Ovary (tissue), 3 donors: ENCODE measurements at regions not wholly inside any gene's neighbourhood (a gene's known extent, or its start where the extent isn't known, plus 50 kb on each side); places are given as distances from the start of the nearest gene placed in this dataset.

Experiments used
- POLR2A ChIP-seq: fragments of 450-650 bp; IDR thresholded peaks from one replicate; pipeline ENCODE4 v1.6.1; 2017; ENCODE audit warnings: antibody characterized with exemption, mild to moderate bottlenecking, moderate library complexity
- TF ChIP-seq, protein P1 (sequence below), 3 donors: fragments of 450-650 bp in 2 of 3; fragments of 200-600 bp in 1 of 3; IDR thresholded peaks; one replicate each; pipeline versions ENCODE4 v1.5.1 to v1.8.0; 2016 to 2022; ENCODE audit warnings: antibody characterized with exemption in 3 of 3, mild to moderate bottlenecking in 1 of 3
- donor health status: DM: no; HTN: no; CAD: no.

DNA sequence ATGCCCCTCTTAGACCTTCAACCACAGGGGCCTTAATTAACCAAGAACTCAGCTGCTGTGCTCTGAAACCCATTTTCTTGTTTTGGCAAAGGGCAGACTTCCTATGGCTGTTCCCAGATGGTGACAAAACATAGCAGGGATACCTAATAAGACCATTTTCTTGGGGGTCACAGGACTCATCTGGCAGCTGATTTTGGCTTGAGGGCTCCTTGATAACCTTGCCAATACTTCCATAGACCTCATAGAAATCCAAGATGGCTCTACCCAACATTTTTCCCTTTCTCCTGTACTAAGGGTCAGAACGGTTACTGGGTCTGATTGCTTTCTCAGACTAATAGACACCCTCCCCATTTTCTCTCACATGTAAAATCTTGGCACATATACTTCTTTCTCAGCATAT is 757.7 kb upstream of the SEMA6A start:
- TF ChIP-seq, protein P1, sequence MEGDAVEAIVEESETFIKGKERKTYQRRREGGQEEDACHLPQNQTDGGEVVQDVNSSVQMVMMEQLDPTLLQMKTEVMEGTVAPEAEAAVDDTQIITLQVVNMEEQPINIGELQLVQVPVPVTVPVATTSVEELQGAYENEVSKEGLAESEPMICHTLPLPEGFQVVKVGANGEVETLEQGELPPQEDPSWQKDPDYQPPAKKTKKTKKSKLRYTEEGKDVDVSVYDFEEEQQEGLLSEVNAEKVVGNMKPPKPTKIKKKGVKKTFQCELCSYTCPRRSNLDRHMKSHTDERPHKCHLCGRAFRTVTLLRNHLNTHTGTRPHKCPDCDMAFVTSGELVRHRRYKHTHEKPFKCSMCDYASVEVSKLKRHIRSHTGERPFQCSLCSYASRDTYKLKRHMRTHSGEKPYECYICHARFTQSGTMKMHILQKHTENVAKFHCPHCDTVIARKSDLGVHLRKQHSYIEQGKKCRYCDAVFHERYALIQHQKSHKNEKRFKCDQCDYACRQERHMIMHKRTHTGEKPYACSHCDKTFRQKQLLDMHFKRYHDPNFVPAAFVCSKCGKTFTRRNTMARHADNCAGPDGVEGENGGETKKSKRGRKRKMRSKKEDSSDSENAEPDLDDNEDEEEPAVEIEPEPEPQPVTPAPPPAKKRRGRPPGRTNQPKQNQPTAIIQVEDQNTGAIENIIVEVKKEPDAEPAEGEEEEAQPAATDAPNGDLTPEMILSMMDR (IDR thresholded peaks at IDR 0.05): no peak
- TF ChIP-seq POLR2A: no peak
